Upper lobe of right lung (tissue), 1 donor: ENCODE measurements at regions not wholly inside any gene's neighbourhood (a gene's known extent, or its start where the extent isn't known, plus 50 kb on each side); places are given as distances from the start of the nearest gene placed in this dataset.

ENCODE experiments used
- ATAC-seq: fragments of 200-7000 bp; cut with Tn5 transposase; one replicate; pipeline ENCODE4 v1.9.1; 2020; ENCODE audit warnings: mild to moderate bottlenecking, moderate library complexity
- DNase-seq: peaks from one replicate; pipeline ENCODE4 v3.0.0-alpha.2; 2020
- H3K27ac ChIP-seq: fragments of 200-600 bp; one replicate; pipeline ENCODE4 v1.8.0; 2022
- H3K27me3 ChIP-seq: fragments of 200-600 bp; one replicate; pipeline ENCODE4 v1.8.0; 2022; ENCODE audit warnings: mild to moderate bottlenecking
- H3K36me3 ChIP-seq: fragments of 200-600 bp; one replicate; pipeline ENCODE4 v1.8.0; 2022
- H3K4me1 ChIP-seq: fragments of 200-600 bp; one replicate; pipeline ENCODE4 v1.8.0; 2022
- H3K4me3 ChIP-seq: fragments of 200-600 bp; one replicate; pipeline ENCODE4 v1.8.0; 2022; ENCODE audit warnings: mild to moderate bottlenecking
- H3K9me3 ChIP-seq: fragments of 200-600 bp; one replicate; pipeline ENCODE4 v1.8.0; 2022
- intact Hi-C: fragments of 100-400 bp; cut with DNase I; formaldehyde crosslinking; loops from one replicate; pipeline ENCODE4 v1.11.0; 2022
- TF ChIP-seq, protein P1 (sequence below): fragments of 200-600 bp; IDR thresholded peaks from one replicate; pipeline ENCODE4 v1.8.0; 2022; ENCODE audit warnings: antibody characterized with exemption
- donor health status: DM: no; HTN: yes; CAD: no; lungs with severe emphysema.

DNA sequence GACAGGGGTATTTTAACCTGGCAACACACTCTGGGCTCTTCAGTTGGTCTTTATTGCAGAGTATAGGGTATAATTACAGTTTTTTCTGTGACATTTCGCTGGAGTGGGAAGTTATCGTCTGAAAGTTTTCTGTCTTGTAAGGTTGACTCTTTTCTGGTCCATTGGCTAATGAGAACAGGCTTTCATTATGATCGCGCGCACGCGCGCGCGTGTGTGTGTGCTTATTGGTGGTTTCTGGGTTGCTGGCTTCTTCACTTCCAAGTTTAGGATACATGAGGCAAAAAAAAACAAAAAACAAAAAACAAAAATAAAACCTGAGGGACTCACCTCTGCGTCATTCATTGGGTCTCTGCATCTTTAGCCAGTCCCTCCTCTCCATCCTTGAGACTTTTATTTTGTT, 68.7 kb upstream of the MYOCD start:
- intact Hi-C loops = no loop called here
- DNase-seq (no peak), ATAC-seq (no peak)
- Histone ChIP-seq H3K4me1 (no peaks in the 10 kb centered on the region), H3K27ac (no peak overlapping the region), H3K9me3 (no peaks in the 10 kb centered on the region), H3K36me3 (no peaks in the 10 kb centered on the region), H3K27me3 (no peaks in the 10 kb centered on the region), H3K4me3 (no peak overlapping the region)
- TF ChIP-seq, protein P1, sequence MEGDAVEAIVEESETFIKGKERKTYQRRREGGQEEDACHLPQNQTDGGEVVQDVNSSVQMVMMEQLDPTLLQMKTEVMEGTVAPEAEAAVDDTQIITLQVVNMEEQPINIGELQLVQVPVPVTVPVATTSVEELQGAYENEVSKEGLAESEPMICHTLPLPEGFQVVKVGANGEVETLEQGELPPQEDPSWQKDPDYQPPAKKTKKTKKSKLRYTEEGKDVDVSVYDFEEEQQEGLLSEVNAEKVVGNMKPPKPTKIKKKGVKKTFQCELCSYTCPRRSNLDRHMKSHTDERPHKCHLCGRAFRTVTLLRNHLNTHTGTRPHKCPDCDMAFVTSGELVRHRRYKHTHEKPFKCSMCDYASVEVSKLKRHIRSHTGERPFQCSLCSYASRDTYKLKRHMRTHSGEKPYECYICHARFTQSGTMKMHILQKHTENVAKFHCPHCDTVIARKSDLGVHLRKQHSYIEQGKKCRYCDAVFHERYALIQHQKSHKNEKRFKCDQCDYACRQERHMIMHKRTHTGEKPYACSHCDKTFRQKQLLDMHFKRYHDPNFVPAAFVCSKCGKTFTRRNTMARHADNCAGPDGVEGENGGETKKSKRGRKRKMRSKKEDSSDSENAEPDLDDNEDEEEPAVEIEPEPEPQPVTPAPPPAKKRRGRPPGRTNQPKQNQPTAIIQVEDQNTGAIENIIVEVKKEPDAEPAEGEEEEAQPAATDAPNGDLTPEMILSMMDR = no peak

DNA sequence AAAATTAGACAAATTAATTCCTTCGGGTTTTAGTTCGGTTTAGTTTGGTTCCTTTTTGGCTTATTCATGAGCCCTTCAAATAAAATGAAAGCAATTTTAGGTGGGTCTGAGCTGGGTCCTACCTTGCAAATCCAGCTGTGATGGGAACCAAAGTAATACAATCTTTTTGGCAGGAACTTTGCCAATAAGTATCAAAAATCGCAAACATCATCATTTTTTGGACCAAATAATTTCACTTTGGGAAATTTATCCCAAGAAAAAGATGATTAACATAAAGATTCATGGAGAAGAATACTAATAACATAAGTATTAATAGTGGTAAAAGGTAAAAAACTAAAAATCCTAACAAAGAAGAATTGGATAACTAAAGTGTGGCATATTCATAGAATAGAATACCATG, 67.8 kb upstream of the MYOCD start:
- Histone ChIP-seq H3K27ac (no peak overlapping the region), H3K27me3 (no peaks in the 10 kb centered on the region), H3K4me1 (no peaks in the 10 kb centered on the region), H3K36me3 (no peaks in the 10 kb centered on the region), H3K4me3 (no peak overlapping the region), H3K9me3 (no peaks in the 10 kb centered on the region)
- no peak for DNase-seq
- intact Hi-C loops = no loop called here
- TF ChIP-seq, protein P1 = no peak
- ATAC-seq = no peak

DNA sequence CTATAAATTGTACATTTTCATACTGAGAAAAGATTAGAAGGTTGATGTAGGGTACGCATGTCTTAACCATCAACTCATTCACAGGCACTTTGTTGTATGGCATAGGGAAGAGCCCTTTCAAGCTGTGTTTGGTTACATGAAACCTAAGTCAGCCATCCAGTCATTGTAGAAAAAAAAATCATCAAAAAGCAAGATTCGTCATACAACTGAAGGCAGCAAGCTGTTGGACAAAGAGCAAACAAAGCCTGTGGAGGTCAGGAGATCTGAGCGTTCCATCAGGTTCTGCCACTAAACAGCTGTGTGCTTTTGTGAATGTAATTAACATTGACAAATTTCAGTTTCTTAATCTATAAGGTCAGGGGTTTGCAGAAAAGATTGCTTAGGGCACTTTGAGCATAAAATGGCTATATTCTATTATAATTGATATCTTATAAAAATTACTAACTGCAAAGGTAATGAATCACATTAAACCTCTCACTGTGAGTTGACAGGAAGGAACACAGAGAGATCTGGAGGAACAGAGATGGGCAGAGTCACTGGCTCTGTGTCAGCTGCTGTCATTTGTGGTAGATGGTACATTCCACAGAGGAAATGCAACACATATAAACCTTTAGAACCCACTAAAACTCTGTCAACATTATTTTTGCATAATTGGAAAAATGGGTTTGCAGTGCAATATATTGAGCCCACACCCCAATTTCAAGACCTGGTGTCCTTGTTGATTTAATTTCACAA, 66.3 kb upstream of the MYOCD start:
- no peak for ATAC-seq
- intact Hi-C loops = no loop called here

DNA sequence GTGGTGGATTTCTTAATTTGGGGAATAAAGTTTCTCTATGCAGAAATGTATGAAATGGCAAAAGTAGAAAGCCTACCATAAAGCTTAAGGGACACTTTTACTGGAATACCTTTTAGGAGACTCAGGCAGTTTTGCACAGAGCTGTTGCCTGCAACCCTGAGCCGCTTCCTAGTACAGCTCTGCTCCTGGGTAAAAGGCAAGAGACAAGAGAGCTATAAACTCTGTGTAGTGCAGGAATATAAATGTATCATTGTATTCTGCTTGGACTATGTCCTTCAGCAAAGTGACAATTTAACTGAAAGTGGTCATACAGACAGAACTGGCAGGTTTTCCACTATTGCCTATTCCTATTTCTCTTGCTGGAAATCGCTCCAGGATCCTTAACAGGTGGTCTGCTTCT, 65.3 kb upstream of the MYOCD start:
- Histone ChIP-seq H3K4me1 (no peaks in the 10 kb centered on the region), H3K4me3 (no peak overlapping the region), H3K36me3 (no peaks in the 10 kb centered on the region), H3K27me3 (no peaks in the 10 kb centered on the region), H3K9me3 (no peaks in the 10 kb centered on the region), H3K27ac (no peak overlapping the region)
- TF ChIP-seq, protein P1 = no peak
- DNase-seq = no peak
- ATAC-seq = no peak
- intact Hi-C loops = no loop called here

More for the DNA sequence above, 66.3 kb upstream of the MYOCD start:
- H3K36me3 ChIP-seq = no peaks in the 10 kb centered on the region
- no peak overlapping the region for H3K4me3 ChIP-seq
- H3K4me1 ChIP-seq = no peaks in the 10 kb centered on the region
- TF ChIP-seq, protein P1 = no peak
- no peak for DNase-seq
- no peaks in the 10 kb centered on the region for H3K27me3 ChIP-seq
- no peak overlapping the region for H3K27ac ChIP-seq
- H3K9me3 ChIP-seq = no peaks in the 10 kb centered on the region

DNA sequence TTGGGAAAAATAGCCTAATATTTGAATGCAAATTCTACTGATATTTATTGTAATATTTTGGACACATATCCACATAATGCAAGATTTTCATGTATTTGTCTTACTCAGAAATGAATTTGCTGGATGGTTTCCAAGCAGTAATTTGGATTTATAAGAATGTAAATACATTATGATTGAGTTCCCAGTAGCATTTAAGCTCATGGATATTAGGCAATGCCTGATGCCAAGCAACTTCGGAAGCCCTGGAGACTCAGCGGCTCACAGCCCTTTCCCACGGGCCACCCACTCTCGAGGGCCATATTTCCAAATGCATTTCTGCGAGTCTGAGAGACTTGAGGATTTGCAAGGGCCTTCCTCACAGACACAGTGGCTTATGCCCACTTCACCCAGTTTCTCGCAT, 62.1 kb upstream of the MYOCD start:
- no peak overlapping the region for H3K4me3 ChIP-seq
- H3K36me3 ChIP-seq = no peaks in the 10 kb centered on the region
- intact Hi-C loops = no loop called here
- TF ChIP-seq, protein P1 = no peak
- no peak overlapping the region for H3K27ac ChIP-seq
- no peaks in the 10 kb centered on the region for H3K4me1 ChIP-seq
- H3K9me3 ChIP-seq = no peaks in the 10 kb centered on the region
- H3K27me3 ChIP-seq = no peaks in the 10 kb centered on the region
- DNase-seq = no peak
- no peak for ATAC-seq

DNA sequence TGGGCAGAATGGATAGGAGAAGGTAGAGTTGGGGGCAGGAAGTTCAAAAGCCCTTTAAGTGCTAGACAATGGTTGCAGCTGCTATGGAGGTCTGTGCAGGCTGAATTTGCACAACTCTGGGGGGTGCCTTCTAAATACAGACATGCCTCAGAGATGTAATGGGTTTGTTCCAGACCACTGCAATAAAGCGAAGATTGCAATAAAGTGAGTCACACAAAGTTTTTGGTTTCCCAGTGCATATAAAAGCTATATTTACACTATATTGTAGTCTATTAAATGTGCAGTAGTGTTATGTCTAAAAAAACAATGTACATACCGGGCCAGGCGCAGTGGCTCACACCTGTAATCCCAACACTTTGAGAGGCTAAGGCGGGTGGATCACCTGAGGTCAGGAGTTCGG, 60.5 kb upstream of the MYOCD start:
- no peak for DNase-seq
- Histone ChIP-seq H3K36me3 (no peaks in the 10 kb centered on the region), H3K4me1 (no peaks in the 10 kb centered on the region), H3K9me3 (no peaks in the 10 kb centered on the region), H3K4me3 (no peak overlapping the region), H3K27me3 (no peaks in the 10 kb centered on the region), H3K27ac (no peak overlapping the region)
- TF ChIP-seq, protein P1 = no peak
- intact Hi-C loops = no loop called here
- no peak for ATAC-seq
